OCI-LY3 (cell line): ENCODE measurements at regions not wholly inside any gene's neighbourhood (a gene's known extent, or its start where the extent isn't known, plus 50 kb on each side); places are given as distances from the start of the nearest gene placed in this dataset.

Experiments used
- H2AFZ ChIP-seq: fragments of 200-600, 300-600 bp; shearing (Covaris generic); 2 replicates; pipeline ENCODE4 v1.6.0; 2014; ENCODE audit warnings: antibody characterized with exemption, low read depth, low read length
- H3K27ac ChIP-seq: fragments of 200-600, 300-600 bp; sonication (generic); 2 replicates; pipeline ENCODE4 v1.5.1; 2014; ENCODE audit warnings: mild to moderate bottlenecking, low read length, moderate library complexity, mixed read lengths
- H3K27me3 ChIP-seq: fragments of 200-600, 300-600 bp; sonication (generic); 2 replicates; pipeline ENCODE4 v1.6.1; 2014; ENCODE audit warnings: low read depth, low read length, mixed read lengths
- H3K36me3 ChIP-seq: fragments of 200-600, 300-600 bp; sonication (generic); replicated peaks from 2 replicates; pipeline ENCODE3; 2014; ENCODE audit warnings: low read depth, low read length, mixed read lengths
- H3K4me1 ChIP-seq: fragments of 300-600, 200-600 bp; sonication (generic); 2 replicates; pipeline ENCODE4 v1.6.1; 2014; ENCODE audit warnings: low read length, mixed read lengths
- H3K4me2 ChIP-seq: fragments of 200-600, 300-600 bp; sonication (generic); 2 replicates; pipeline ENCODE4 v1.6.1; 2014; ENCODE audit warnings: low read length, mixed read lengths
- H3K4me3 ChIP-seq: fragments of 300-600, 200-600 bp; sonication (generic); 2 replicates; pipeline ENCODE4 v1.5.1; 2014; ENCODE audit warnings: antibody characterized with exemption, mild to moderate bottlenecking, low read length, moderate library complexity
- H3K79me2 ChIP-seq: fragments of 300-600, 200-600 bp; shearing (Covaris generic); 2 replicates; pipeline ENCODE4 v1.6.1; 2014; ENCODE audit warnings: mild to moderate bottlenecking, low read length, mixed read lengths
- H3K9ac ChIP-seq: fragments of 300-600, 200-600 bp; shearing (Covaris generic); 2 replicates; pipeline ENCODE4 v1.6.0; 2014; ENCODE audit warnings: mild to moderate bottlenecking, low read length, moderate library complexity
- H3K9me3 ChIP-seq: fragments of 200-600, 300-600 bp; shearing (Covaris generic); 2 replicates; pipeline ENCODE4 v1.6.1; 2014; ENCODE audit warnings: low read length, mixed read lengths; ENCODE audit not compliant: insufficient read depth
- H4K20me1 ChIP-seq: fragments of 200-600, 300-600 bp; sonication (generic); 2 replicates; pipeline ENCODE4 v1.6.1; 2016; ENCODE audit warnings: low read length, mixed read lengths; ENCODE audit not compliant: insufficient read depth
- CTCF ChIP-seq: fragments of 200-600, 300-600 bp; sonication (generic); IDR thresholded peaks from 2 replicates; pipeline ENCODE4 v1.5.1; 2014; ENCODE audit warnings: antibody characterized with exemption, low read length, low read depth
- EZH2phosphoT487 ChIP-seq: fragments of 200-600 bp; shearing (Covaris generic); IDR thresholded peaks from 2 replicates; pipeline ENCODE4 v1.6.1; 2018; ENCODE audit warnings: antibody characterized with exemption, mixed run types, low read depth

- no peak overlapping the region for H3K4me3 ChIP-seq
- no peaks in the 10 kb centered on the region for H3K4me1 ChIP-seq
- no peaks in the 10 kb centered on the region for H3K9me3 ChIP-seq
- no peak overlapping the region for H3K27ac ChIP-seq
- no peaks in the 10 kb centered on the region for H3K36me3 ChIP-seq
- no peaks in the 10 kb centered on the region for H3K79me2 ChIP-seq
- no peaks in the 10 kb centered on the region for H3K27me3 ChIP-seq
- TF ChIP-seq CTCF (no peak), EZH2phosphoT487 (no peak)
- no peak overlapping the region for H3K4me2 ChIP-seq
- no peak overlapping the region for H2AFZ ChIP-seq
- no peak overlapping the region for H3K9ac ChIP-seq
- H4K20me1 ChIP-seq = no peaks in the 10 kb centered on the region
Observed at GRCh38 chr2:180927030-180927686, 53.2 kb upstream of the UBE2E3 start.

GRCh38 chr2:180925700-180926099, 54.7 kb upstream of the UBE2E3 start:
- no peak overlapping the region for H3K4me3 ChIP-seq
- no peaks in the 10 kb centered on the region for H3K36me3 ChIP-seq
- H3K79me2 ChIP-seq = no peaks in the 10 kb centered on the region
- H3K9ac ChIP-seq = no peak overlapping the region
- H4K20me1 ChIP-seq = no peaks in the 10 kb centered on the region
- no peaks in the 10 kb centered on the region for H3K9me3 ChIP-seq
- H3K27ac ChIP-seq = no peak overlapping the region
- H2AFZ ChIP-seq = no peak overlapping the region
- H3K4me2 ChIP-seq = no peak overlapping the region
- TF ChIP-seq EZH2phosphoT487 = no peak
- TF ChIP-seq CTCF = no peak
- H3K4me1 ChIP-seq = no peaks in the 10 kb centered on the region
- no peaks in the 10 kb centered on the region for H3K27me3 ChIP-seq

- Histone ChIP-seq H3K27ac (no peak overlapping the region), H3K27me3 (no peaks in the 10 kb centered on the region), H3K9me3 (no peaks in the 10 kb centered on the region), H3K9ac (no peak overlapping the region), H3K4me3 (no peak overlapping the region), H3K79me2 (no peaks in the 10 kb centered on the region), H4K20me1 (no peaks in the 10 kb centered on the region), H3K4me1 (no peaks in the 10 kb centered on the region), H2AFZ (no peak overlapping the region), H3K4me2 (no peak overlapping the region), H3K36me3 (no peaks in the 10 kb centered on the region)
- TF ChIP-seq EZH2phosphoT487 = no peak
Observed at GRCh38 chr2:180924063-180924462, 56.3 kb upstream of the UBE2E3 start.

GRCh38 chr2:180910831-180911665, 69.4 kb upstream of the UBE2E3 start:
- no peak for TF ChIP-seq CTCF
- TF ChIP-seq EZH2phosphoT487 = no peak
- Histone ChIP-seq H3K27me3 (no peaks in the 10 kb centered on the region), H3K4me3 (no peak overlapping the region), H3K36me3 (no peaks in the 10 kb centered on the region), H4K20me1 (no peaks in the 10 kb centered on the region), H3K79me2 (no peaks in the 10 kb centered on the region), H3K4me1 (no peaks in the 10 kb centered on the region), H3K9ac (no peak overlapping the region), H3K9me3 (no peaks in the 10 kb centered on the region), H3K27ac (no peak overlapping the region), H3K4me2 (no peak overlapping the region), H2AFZ (no peak overlapping the region)
